22Rv1 (cell line): ENCODE measurements at regions not wholly inside any gene's neighbourhood (a gene's known extent, or its start where the extent isn't known, plus 50 kb on each side); places are given as distances from the start of the nearest gene placed in this dataset.
"Not testable (repeated sequence)": the region's sequence is repeated elsewhere in the genome, so short reads cannot be mapped to it uniquely, and the experiment has no call there.

Experiments used
- H3K27ac ChIP-seq: fragments of 450-650 bp; 2 replicates; pipeline ENCODE4 v1.5.1; 2017
- CTCF ChIP-seq: fragments of 450-650 bp; IDR thresholded peaks from 2 replicates; pipeline ENCODE4 v1.5.1; 2017; ENCODE audit warnings: mild to moderate bottlenecking
- ZFX ChIP-seq: fragments of 450-650 bp; IDR thresholded peaks from 2 replicates; pipeline ENCODE4 v1.6.1; 2017; ENCODE audit warnings: antibody characterized with exemption, borderline replicate concordance

- TF ChIP-seq CTCF (no peak), ZFX (no peak)
- H3K27ac ChIP-seq = no peak overlapping the region
These were observed 1603.5 kb upstream of the C9orf72 start for GRCh38 chr9:29176786-29177185.

GRCh38 chr9:29183971-29184370 lies 1610.7 kb upstream of the C9orf72 start:
- no peak for TF ChIP-seq ZFX
- no peak for TF ChIP-seq CTCF
- H3K27ac ChIP-seq = no peak overlapping the region

- not testable (repeated sequence) for H3K27ac ChIP-seq
These were observed 1615.5 kb upstream of the C9orf72 start for GRCh38 chr9:29188771-29189170.

- H3K27ac ChIP-seq = not testable (repeated sequence)
These were observed 1615.9 kb upstream of the C9orf72 start for GRCh38 chr9:29189221-29189620.

- no peak for TF ChIP-seq CTCF
- no peak for TF ChIP-seq ZFX
These were observed 1625.6 kb upstream of the C9orf72 start for GRCh38 chr9:29198861-29199260.

GRCh38 chr9:29199975-29200374 lies 1626.7 kb upstream of the C9orf72 start:
- TF ChIP-seq CTCF = no peak
- no peak for TF ChIP-seq ZFX
- H3K27ac ChIP-seq = no peak overlapping the region

More at GRCh38 chr9:29198861-29199260, 1625.6 kb upstream of the C9orf72 start:
- no peak overlapping the region for H3K27ac ChIP-seq

GRCh38 chr9:29200650-29201049 lies 1627.4 kb upstream of the C9orf72 start:
- H3K27ac ChIP-seq = no peak overlapping the region
- no peak for TF ChIP-seq CTCF
- no peak for TF ChIP-seq ZFX

- no peak overlapping the region for H3K27ac ChIP-seq
- TF ChIP-seq CTCF (no peak), ZFX (no peak)
These were observed 1630.1 kb upstream of the C9orf72 start for GRCh38 chr9:29203244-29203930.
